H54 (cell line): ENCODE measurements at regions not wholly inside any gene's neighbourhood (a gene's known extent, or its start where the extent isn't known, plus 50 kb on each side); places are given as distances from the start of the nearest gene placed in this dataset.
"Not testable (repeated sequence)": the region's sequence is repeated elsewhere in the genome, so short reads cannot be mapped to it uniquely, and the experiment has no call there.

Source experiments
- DNase-seq: peaks from one replicate; pipeline ENCODE4 v3.0.0; 2011; ENCODE audit warnings: low spot score, mixed read lengths; ENCODE audit not compliant: insufficient read length
- FAIRE-seq: peaks from 3 replicates; lab custom pipeline; 2011; peaks lifted over from hg19 to GRCh38; lab: Jason Lieb, UNC
- POLR2A ChIP-seq: IDR thresholded peaks from 2 replicates; pipeline ENCODE4 v1.6.1; 2011; ENCODE audit warnings: low read depth, mild to moderate bottlenecking, low read length

DNA sequence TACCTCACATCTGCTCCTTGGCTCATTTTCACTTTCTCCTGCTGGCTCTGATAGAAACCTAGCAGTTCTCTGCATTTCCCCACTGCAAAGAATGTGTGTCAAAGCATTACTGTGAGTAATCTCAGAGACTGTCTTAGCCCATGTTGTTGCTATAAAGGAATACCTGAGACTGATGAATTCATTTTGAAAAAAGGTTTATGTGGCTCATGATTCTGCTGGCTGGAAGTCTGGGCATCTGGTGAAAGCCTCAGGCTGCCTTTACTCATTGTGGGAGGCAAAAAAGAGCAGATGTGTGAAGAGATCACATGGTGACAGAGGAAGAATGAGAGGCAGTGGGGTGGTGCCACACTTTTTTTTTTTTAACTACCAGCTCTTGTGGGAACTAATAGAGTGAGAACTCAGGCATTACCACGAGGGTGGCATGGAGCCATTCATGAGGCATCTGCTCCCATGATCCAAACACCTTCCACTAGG is 191.6 kb upstream of the CTNND2 start:
- no peak for TF ChIP-seq POLR2A
- no peak for FAIRE-seq
- no peak for DNase-seq

- DNase-seq (no peak), FAIRE-seq (no peak)
- no peak for TF ChIP-seq POLR2A
Measured at GRCh38 chr5:12093586-12093985, 189.3 kb upstream of the CTNND2 start.

- FAIRE-seq (no peak), DNase-seq (no peak)
- no peak for TF ChIP-seq POLR2A
Measured at GRCh38 chr5:12080761-12081160, 176.5 kb upstream of the CTNND2 start.

- not testable (repeated sequence) for DNase-seq, FAIRE-seq
Measured at GRCh38 chr5:12078286-12078685, 174.0 kb upstream of the CTNND2 start.

DNA sequence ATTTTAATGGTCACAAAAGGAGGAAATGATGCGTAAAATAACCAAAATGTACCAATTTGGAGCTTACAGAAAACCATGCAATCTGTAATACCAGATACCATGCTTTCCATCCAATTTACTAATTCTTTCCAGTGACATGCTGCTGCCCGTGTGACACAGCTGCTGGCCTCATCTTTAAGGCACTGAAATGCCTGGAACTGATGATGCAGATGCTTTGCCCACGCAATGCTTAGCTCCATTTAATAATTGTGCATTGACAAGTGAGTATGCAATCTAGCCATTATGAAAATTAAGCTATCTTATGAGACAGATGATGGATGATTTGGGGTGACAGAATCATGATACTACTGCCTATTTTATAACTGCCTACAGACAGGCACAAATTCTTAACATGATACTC is 169.2 kb upstream of the CTNND2 start:
- FAIRE-seq (no peak), DNase-seq (no peak)
- no peak for TF ChIP-seq POLR2A

- no peak for FAIRE-seq
- no peak for DNase-seq
- no peak for TF ChIP-seq POLR2A
Measured at GRCh38 chr5:12072441-12072840, 168.2 kb upstream of the CTNND2 start.

DNA sequence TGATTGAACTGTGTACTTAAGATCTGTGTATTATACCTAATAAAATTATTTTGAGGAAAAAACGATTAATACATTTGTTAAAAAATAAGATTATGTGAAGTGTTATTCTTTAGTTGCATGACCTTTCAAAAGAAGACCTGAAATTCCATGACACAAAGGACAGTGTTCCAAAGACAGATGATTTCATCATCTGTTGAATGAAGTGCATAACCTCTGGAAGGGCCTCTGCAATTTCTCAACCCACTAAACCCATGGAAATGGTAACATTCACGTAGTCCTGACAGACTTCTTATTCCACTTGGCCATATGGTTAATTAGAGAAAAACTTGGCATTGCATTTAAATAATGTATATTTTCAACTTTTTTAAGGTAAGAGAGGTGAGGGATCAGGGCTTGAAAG is 167.2 kb upstream of the CTNND2 start:
- no peak for FAIRE-seq
- DNase-seq, result no peak
- TF ChIP-seq POLR2A, result no peak

DNA sequence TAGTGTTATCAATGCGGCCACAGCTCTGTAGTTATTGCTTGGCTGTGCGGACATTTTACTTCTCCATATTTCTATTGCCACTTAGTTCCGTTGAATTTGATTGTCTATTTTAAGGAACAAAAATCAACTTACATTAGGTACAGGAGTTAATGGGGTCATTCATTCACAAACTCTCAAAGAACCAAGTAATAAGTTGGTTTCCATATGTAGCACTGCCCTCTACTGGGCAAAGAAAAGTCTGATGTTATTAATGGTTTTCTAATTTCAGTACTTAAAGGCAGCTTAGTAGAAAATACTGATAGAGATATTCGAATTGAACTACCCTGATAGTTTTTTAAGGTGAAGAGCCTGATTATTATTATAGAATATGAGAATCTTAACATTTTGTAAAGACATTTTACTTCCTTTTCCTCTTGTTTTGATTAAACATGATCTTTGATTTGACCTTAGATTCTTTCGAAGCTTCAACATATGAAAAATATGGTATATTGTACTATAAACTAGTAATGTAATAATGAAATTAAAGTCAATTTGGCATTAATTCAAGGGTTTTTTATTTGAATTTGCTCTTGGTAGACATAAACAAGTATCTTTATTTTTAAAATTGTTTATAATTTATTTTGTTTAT is 119.5 kb upstream of the CTNND2 start:
- no peak for TF ChIP-seq POLR2A
- peak; percentile 71 for FAIRE-seq
- no peak for DNase-seq

DNA sequence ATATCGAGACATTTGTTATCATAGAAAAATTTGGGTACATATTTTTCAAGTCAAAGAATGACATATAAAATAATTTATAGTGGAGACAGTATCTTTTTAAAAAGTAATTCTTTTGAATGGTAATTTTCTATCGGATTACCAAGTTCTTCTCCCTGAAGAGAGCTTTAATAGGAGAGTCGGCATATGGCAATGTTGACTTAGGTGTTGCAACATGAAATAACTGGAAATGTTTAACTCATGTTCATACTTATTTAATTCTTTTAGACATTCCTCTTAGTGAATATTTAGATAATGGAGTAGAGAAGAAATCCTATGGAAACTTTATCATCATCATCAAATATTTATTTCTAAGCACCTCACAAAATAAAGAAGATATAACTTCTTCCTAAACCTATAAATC is 118.2 kb upstream of the CTNND2 start:
- TF ChIP-seq POLR2A, result no peak
- FAIRE-seq, result no peak
- no peak for DNase-seq

DNA sequence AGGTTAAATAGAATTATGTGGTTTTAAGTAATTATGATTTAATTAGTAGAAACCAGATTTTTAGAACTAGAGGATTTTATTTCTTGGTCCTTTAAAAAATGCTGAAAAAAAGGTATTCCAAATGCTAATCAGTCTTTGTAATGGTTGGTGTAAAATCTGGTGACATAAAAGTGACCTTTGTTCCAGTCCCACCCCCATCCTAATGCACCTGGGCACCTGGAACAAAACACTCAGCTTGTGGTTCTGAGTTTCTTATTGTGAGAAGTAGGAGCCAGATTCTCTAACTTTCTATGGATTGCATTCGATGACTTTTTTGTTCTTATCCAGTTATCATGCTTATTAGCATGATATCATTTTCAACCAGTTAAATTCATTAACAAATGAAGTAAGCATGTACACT is 115.1 kb upstream of the CTNND2 start:
- FAIRE-seq (no peak), DNase-seq (no peak)
- TF ChIP-seq POLR2A, result no peak

- no peak for TF ChIP-seq POLR2A
- FAIRE-seq (no peak), DNase-seq (no peak)
Measured at GRCh38 chr5:12017007-12017406, 112.8 kb upstream of the CTNND2 start.

DNA sequence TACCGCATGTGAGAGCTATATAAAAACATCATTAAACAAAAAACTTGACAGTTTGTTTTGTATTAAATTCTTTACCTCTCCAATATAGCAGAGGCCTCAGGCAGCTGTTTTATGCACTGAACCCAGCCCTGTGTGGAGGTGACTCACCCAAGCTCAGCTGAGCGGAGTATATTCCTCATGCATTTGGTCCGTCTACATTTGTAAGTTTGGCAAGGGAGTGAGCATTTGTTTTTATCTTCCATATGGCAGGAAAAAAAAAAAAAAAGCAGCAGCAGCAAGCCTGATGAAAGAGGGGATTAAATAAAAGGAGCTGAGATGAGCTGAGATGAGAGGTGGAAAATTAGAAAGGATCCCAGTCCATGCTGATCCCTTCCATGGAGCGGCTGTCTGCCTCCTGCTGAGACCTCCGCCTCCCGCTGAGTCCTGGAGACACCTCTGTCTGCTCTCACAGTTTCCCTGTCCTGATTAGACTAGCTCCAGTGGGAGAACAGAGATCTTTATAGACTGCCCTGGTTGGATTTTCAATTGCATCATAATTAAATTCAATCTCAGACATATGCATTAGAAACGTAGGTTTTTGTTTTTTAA is 112.0 kb upstream of the CTNND2 start:
- no peak for TF ChIP-seq POLR2A
- DNase-seq (peak; percentile 12), FAIRE-seq (no peak)

DNA sequence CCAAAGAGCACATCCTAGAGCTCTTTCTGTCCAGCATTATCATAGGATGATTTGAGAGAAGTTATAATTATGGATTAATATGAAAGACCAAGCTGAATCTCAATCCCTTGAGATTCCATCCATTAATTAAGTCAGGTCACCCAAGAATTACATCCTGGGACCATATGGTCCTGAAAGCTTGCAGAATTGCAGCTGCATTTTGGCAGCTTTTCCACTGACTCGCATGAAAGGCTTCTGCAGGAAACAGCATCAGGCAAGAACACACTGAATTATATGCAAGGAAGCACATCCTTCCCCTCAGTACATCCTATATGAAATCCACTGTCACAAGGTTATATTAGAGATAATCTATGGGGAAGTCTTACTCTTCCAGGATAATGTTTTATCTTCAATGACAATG is 109.1 kb upstream of the CTNND2 start:
- no peak for TF ChIP-seq POLR2A
- no peak for DNase-seq
- FAIRE-seq, result no peak

GRCh38 chr5:12003680-12004079 is 99.4 kb upstream of the CTNND2 start:
- TF ChIP-seq POLR2A, result no peak
- FAIRE-seq, result no peak
- no peak for DNase-seq

DNA sequence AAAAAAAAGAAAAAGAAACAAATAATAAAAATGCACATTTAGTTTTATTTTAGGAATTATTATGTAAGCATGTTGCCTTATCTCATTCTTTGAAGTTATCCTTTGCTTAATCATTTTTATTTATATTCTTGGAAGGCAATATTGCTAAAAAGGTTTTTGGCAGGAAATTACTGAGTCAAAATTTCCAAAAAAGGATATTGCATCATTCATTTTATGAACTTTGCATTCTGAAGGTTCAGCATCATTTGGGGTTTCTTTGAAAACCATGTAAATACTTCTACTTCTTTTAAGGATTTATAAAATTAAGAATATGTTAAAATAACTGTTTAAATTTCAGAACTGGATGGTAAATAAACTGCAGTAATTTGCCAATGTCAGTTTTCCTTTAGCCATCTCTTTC is 94.2 kb upstream of the CTNND2 start:
- FAIRE-seq (no peak), DNase-seq (no peak)
- TF ChIP-seq POLR2A, result no peak
